GM12873 (cell line): ENCODE measurements at regions not wholly inside any gene's neighbourhood (a gene's known extent, or its start where the extent isn't known, plus 50 kb on each side); places are given as distances from the start of the nearest gene placed in this dataset.

ENCODE experiments used
- TF ChIP-seq, protein P1 (sequence below): IDR thresholded peaks from 2 replicates; pipeline ENCODE4 v1.5.1; 2012; ENCODE audit warnings: low read depth, mild to moderate bottlenecking, moderate library complexity, low read length, control low read depth; ENCODE audit not compliant: insufficient read depth; ENCODE audit errors: missing control alignments

- TF ChIP-seq, protein P1, sequence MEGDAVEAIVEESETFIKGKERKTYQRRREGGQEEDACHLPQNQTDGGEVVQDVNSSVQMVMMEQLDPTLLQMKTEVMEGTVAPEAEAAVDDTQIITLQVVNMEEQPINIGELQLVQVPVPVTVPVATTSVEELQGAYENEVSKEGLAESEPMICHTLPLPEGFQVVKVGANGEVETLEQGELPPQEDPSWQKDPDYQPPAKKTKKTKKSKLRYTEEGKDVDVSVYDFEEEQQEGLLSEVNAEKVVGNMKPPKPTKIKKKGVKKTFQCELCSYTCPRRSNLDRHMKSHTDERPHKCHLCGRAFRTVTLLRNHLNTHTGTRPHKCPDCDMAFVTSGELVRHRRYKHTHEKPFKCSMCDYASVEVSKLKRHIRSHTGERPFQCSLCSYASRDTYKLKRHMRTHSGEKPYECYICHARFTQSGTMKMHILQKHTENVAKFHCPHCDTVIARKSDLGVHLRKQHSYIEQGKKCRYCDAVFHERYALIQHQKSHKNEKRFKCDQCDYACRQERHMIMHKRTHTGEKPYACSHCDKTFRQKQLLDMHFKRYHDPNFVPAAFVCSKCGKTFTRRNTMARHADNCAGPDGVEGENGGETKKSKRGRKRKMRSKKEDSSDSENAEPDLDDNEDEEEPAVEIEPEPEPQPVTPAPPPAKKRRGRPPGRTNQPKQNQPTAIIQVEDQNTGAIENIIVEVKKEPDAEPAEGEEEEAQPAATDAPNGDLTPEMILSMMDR, result no peak
Measured at GRCh38 chr2:18436503-18437005, 123.9 kb downstream of the RDH14 start.

- TF ChIP-seq, protein P1, result peak; percentile 61
Measured at GRCh38 chr2:18435426-18436037, 124.9 kb downstream of the RDH14 start.

- TF ChIP-seq, protein P1, result no peak
Measured at GRCh38 chr2:18433872-18434271, 126.6 kb downstream of the RDH14 start.

DNA sequence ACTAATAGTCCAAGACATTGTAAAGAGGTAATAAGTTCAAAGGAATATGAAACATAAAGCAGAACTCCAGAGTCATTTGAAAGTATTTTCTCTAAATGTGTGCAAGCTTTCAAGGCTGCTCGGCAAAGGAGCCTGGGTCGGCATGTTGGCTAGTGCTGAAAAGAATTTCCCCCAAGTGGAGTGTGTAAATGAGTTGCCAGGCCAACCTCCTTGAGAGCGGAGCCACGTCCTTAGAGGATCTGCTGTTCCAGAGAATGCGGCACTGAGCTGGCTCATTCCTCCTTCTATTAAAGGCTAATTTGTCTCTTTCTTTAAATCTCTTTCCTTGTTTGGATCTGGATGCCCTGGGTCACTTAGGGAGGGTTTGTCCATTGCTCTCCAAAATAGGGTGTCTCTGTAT, 127.5 kb downstream of the RDH14 start:
- TF ChIP-seq, protein P1, result no peak

DNA sequence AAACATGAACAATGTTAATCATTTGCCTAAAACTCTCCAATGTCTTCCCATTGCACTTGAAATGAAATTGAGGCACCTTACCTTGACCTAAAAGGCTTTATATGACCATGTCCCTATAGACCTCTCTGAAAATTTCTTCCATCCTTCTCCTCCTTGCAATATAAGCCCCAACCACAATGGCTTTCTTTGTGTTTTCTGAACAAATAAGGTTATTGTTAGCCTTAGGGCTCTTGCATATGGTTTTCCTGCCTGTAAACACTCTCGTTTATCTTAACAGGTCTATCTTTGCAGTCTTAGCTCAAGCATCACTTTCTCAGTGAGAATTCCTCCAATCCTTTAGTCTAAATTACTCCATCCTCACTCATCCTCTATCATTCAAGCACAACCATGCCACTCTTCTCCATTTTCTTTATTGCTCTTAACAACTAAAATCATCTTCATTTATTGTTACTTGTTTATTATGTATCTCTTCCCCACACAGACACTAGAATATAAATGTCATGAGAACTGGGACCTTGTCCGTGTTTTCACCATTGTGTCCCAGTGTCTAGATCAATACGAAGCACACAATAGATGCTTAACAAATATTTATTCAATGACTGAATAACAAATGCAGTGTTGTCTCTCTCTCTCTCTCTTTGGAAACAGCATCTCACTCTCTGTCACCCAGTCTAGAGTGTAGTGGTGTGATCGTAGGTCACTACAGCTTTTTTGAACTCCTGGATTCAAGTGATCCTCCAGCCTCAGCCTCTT, 129.3 kb downstream of the RDH14 start:
- TF ChIP-seq, protein P1, result no peak

DNA sequence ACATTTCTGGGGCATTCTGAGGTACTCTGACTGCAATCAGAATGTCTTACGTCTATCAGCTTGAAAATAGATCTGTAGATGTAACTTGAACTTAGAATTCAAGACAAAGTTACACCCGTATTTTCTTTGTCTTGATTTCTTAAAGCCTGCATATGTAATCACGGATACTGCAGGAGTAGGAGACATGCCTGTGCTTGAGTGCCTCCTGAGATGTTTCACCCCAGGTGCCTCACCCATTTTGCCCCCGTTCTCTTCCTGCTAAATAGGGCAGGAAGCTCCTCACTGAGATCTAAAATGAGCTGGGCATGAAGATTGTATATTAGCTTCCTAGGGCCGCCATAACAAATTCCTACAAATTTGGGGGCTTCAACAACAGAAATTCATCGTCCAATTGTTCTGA, 131.9 kb downstream of the RDH14 start:
- TF ChIP-seq, protein P1, result no peak

DNA sequence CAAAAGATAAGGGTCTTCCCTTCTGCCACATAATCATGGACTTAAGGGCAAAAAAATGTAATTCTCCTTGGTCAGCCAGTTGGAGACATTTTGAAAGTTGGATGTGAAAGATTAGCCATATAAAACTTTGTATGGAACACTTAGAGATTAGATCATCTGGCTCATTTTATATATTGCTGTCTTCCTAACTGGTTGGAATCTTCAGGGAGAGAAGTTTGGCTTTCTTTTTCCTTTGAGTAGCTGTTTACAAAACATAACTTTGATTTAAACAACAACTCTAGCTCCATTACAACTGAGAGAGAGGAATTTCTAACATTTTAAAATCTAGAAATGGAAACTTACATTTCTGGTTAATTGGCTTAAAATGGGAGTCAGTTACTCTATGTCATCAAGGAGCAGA, 132.7 kb downstream of the RDH14 start:
- TF ChIP-seq, protein P1, result no peak
